Hematopoietic multipotent progenitor cell treated with erythropoietin and hydrocortisone succinate and interleukin-3 and kit ligand, for 8 days (in vitro differentiated cells): ENCODE measurements at regions not wholly inside any gene's neighbourhood (a gene's known extent, or its start where the extent isn't known, plus 50 kb on each side); places are given as distances from the start of the nearest gene placed in this dataset.
"Not testable (repeated sequence)": the region's sequence is repeated elsewhere in the genome, so short reads cannot be mapped to it uniquely, and the experiment has no call there.

Experiments used
- DNase-seq: peaks from one replicate; pipeline ENCODE4 v3.0.0-alpha.2; 2015

GRCh38 chr12:13924286-13924685, 57.1 kb downstream of the GRIN2B start:
- DNase-seq, result no peak

- DNase-seq, result no peak
Measured at GRCh38 chr12:13918897-13919296, 62.5 kb downstream of the GRIN2B start.

- no peak for DNase-seq
Measured at GRCh38 chr12:13915096-13915495, 66.3 kb downstream of the GRIN2B start.

- no peak for DNase-seq
Measured at GRCh38 chr12:13913371-13913770, 68.0 kb downstream of the GRIN2B start.

GRCh38 chr12:13911756-13912554, 69.4 kb downstream of the GRIN2B start:
- no peak for DNase-seq

- DNase-seq, result no peak
Measured at GRCh38 chr12:13905794-13906193, 75.6 kb downstream of the GRIN2B start.

GRCh38 chr12:13900718-13901117, 80.7 kb downstream of the GRIN2B start:
- no peak for DNase-seq

- DNase-seq, result not testable (repeated sequence)
Measured at GRCh38 chr12:13898387-13898786, 83.0 kb downstream of the GRIN2B start.

GRCh38 chr12:13897811-13898210, 83.6 kb downstream of the GRIN2B start:
- DNase-seq, result no peak

- DNase-seq, result no peak
Measured at GRCh38 chr12:13896063-13896626, 85.3 kb downstream of the GRIN2B start.

GRCh38 chr12:13891902-13892301, 89.5 kb downstream of the GRIN2B start:
- DNase-seq, result no peak

- DNase-seq, result no peak
Measured at GRCh38 chr12:13890943-13891342, 90.5 kb downstream of the GRIN2B start.

GRCh38 chr12:13887779-13888388, 93.5 kb downstream of the GRIN2B start:
- DNase-seq, result no peak

GRCh38 chr12:13882176-13882575, 99.2 kb downstream of the GRIN2B start:
- DNase-seq, result no peak

GRCh38 chr12:13880613-13881012, 100.8 kb downstream of the GRIN2B start:
- DNase-seq, result no peak

- DNase-seq, result no peak
Measured at GRCh38 chr12:13875744-13876143, 105.7 kb downstream of the GRIN2B start.

GRCh38 chr12:13870255-13870654, 111.1 kb downstream of the GRIN2B start:
- DNase-seq, result no peak

GRCh38 chr12:13864081-13864673, 117.2 kb downstream of the GRIN2B start:
- DNase-seq, result peak; percentile 62

- DNase-seq, result no peak
Measured at GRCh38 chr12:13857750-13858149, 123.7 kb downstream of the GRIN2B start.

GRCh38 chr12:13853471-13853870, 127.9 kb downstream of the GRIN2B start:
- no peak for DNase-seq

- DNase-seq, result no peak
Measured at GRCh38 chr12:13851828-13852227, 129.6 kb downstream of the GRIN2B start.

GRCh38 chr12:13849456-13849855, 131.9 kb downstream of the GRIN2B start:
- no peak for DNase-seq

GRCh38 chr12:13843841-13844240, 137.6 kb downstream of the GRIN2B start:
- DNase-seq, result no peak

GRCh38 chr12:13841358-13841757, 140.0 kb downstream of the GRIN2B start:
- no peak for DNase-seq
